Neural progenitor cell (in vitro differentiated cells): ENCODE measurements at regions not wholly inside any gene's neighbourhood (a gene's known extent, or its start where the extent isn't known, plus 50 kb on each side); places are given as distances from the start of the nearest gene placed in this dataset.
A peak's percentile ranks its signal among the peaks of the same experiment; 100 is the strongest.

Source experiments
- DNase-seq: peaks from one replicate; pipeline ENCODE4 v3.0.0-alpha.2; 2016; ENCODE audit warnings: low spot score
- H2AFZ ChIP-seq: fragments of 200-600 bp; sonication (generic); replicated peaks from 2 replicates; pipeline ENCODE4 v1.6.1; 2016; ENCODE audit warnings: antibody characterized with exemption
- H3F3A ChIP-seq: fragments of 200-600 bp; sonication (generic); 2 replicates; pipeline ENCODE4 v1.6.1; 2016; ENCODE audit warnings: antibody characterized with exemption, low read depth
- H3K27ac ChIP-seq: fragments of 200-600 bp; sonication (generic); 2 replicates; pipeline ENCODE4 v1.5.1; 2016; ENCODE audit warnings: mild to moderate bottlenecking
- H3K27me3 ChIP-seq: fragments of 200-600 bp; sonication (generic); 2 replicates; pipeline ENCODE4 v1.6.1; 2016; ENCODE audit warnings: mild to moderate bottlenecking, moderate library complexity
- H3K36me3 ChIP-seq: fragments of 200-600 bp; sonication (generic); 2 replicates; pipeline ENCODE4 v1.5.1; 2016
- H3K4me1 ChIP-seq: fragments of 200-600 bp; sonication (generic); 2 replicates; pipeline ENCODE4 v1.6.1; 2016; ENCODE audit warnings: mixed run types
- H3K4me2 ChIP-seq: fragments of 200-600 bp; sonication (generic); 2 replicates; pipeline ENCODE4 v1.6.1; 2016
- H3K4me3 ChIP-seq: fragments of 200-600 bp; sonication (generic); 2 replicates; pipeline ENCODE4 v1.5.1; 2016
- H3K79me2 ChIP-seq: fragments of 200-600 bp; sonication (generic); 2 replicates; pipeline ENCODE4 v1.6.1; 2016; ENCODE audit warnings: low read depth
- H3K9ac ChIP-seq: fragments of 200-600 bp; sonication (generic); 2 replicates; pipeline ENCODE4 v1.6.1; 2016
- H3K9me3 ChIP-seq: fragments of 200-600 bp; sonication (generic); 2 replicates; pipeline ENCODE4 v1.5.1; 2016; ENCODE audit warnings: low read depth
- H4K20me1 ChIP-seq: fragments of 200-600 bp; sonication (generic); 2 replicates; pipeline ENCODE4 v1.6.1; 2016; ENCODE audit warnings: low read depth
- H3K27ac Mint-ChIP-seq: 3 replicates; pipeline ENCODE4 v1.8.0; 2021; ENCODE audit warnings: mixed read lengths
- H3K27me3 Mint-ChIP-seq: 2 replicates; pipeline ENCODE4 v1.8.0; 2022; ENCODE audit warnings: low read depth, mild to moderate bottlenecking, inconsistent platforms, moderate library complexity, mixed read lengths; ENCODE audit not compliant: insufficient read depth
- H3K36me3 Mint-ChIP-seq: 3 replicates; pipeline ENCODE4 v1.8.0; 2021; ENCODE audit warnings: mixed read lengths
- H3K4me1 Mint-ChIP-seq: 3 replicates; pipeline ENCODE4 v1.8.0; 2021; ENCODE audit warnings: mixed read lengths
- H3K4me3 Mint-ChIP-seq: 3 replicates; pipeline ENCODE4 v1.8.0; 2021; ENCODE audit warnings: mild to moderate bottlenecking, moderate library complexity, mixed read lengths
- H3K9me3 Mint-ChIP-seq: 3 replicates; pipeline ENCODE4 v1.8.0; 2020; ENCODE audit warnings: mixed read lengths
- EZH2 ChIP-seq: fragments of 200-600 bp; sonication (generic); IDR thresholded peaks from 2 replicates; pipeline ENCODE4 v1.6.1; 2017; ENCODE audit warnings: antibody characterized with exemption, mild to moderate bottlenecking, moderate library complexity
- EZH2phosphoT487 ChIP-seq: fragments of 200-600 bp; sonication (generic); IDR thresholded peaks from 2 replicates; pipeline ENCODE4 v1.6.1; 2017; ENCODE audit warnings: antibody characterized with exemption
- TF ChIP-seq, protein P1 (sequence below): fragments of 200-600 bp; sonication (generic); IDR thresholded peaks from 2 replicates; pipeline ENCODE4 v1.5.1; 2017; ENCODE audit warnings: antibody characterized with exemption, mild to moderate bottlenecking

DNA sequence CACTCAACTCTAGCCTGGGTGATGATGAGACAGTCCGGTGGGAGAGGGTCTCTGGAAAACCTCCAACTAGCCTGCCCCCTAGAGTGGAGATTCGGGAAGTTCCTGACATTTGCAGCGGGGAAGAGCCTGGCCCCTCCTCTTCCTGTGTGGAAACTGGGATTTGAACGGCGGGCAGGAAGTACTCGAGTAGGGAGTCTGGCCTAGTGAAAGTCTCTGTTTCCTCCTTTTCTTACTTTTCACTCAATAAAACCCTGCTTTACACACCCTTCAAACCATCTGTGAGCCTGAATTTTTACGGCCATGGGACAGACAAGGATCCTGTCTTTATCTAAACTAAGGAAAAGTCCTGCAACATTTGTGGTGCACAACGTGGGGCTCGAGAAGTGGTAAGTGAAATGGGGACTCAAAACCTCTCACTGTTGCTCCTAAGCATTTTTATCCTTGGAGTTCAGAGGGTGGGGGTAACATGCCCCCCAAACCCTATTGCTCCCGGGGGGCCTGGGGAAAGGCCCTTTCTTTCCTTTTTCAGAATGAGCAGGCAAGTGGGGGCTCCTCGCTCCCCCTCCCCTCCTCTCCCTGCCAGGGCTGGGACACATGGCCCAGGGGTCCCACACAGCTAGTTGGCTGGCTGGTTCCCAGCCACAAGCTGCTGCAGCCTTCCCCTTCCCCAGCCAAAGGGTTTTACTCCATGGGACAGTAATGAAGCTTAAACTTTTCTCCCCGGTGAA lies 224.7 kb upstream of the GBE1 start:
- Histone ChIP-seq H3K4me3 (no peak overlapping the region), H4K20me1 (no peaks in the 10 kb centered on the region), H2AFZ (no peak overlapping the region), H3K36me3 (no peaks in the 10 kb centered on the region), H3F3A (no peaks in the 10 kb centered on the region), H3K9me3 (no peaks in the 10 kb centered on the region), H3K27me3 (no peaks in the 10 kb centered on the region), H3K9ac (no peak overlapping the region), H3K4me1 (no peaks in the 10 kb centered on the region), H3K4me2 (no peak overlapping the region), H3K27ac (no peak overlapping the region), H3K79me2 (no peaks in the 10 kb centered on the region)
- Mint-ChIP-seq H3K9me3 (peaks cover 4% of the 10 kb centered on the region), H3K27me3 (no peaks in the 10 kb centered on the region), H3K4me3 (no peak overlapping the region), H3K4me1 (peaks cover 3% of the 10 kb centered on the region), H3K36me3 (no peaks in the 10 kb centered on the region), H3K27ac (no peak overlapping the region)
- no peak for TF ChIP-seq EZH2phosphoT487
- TF ChIP-seq, protein P1, sequence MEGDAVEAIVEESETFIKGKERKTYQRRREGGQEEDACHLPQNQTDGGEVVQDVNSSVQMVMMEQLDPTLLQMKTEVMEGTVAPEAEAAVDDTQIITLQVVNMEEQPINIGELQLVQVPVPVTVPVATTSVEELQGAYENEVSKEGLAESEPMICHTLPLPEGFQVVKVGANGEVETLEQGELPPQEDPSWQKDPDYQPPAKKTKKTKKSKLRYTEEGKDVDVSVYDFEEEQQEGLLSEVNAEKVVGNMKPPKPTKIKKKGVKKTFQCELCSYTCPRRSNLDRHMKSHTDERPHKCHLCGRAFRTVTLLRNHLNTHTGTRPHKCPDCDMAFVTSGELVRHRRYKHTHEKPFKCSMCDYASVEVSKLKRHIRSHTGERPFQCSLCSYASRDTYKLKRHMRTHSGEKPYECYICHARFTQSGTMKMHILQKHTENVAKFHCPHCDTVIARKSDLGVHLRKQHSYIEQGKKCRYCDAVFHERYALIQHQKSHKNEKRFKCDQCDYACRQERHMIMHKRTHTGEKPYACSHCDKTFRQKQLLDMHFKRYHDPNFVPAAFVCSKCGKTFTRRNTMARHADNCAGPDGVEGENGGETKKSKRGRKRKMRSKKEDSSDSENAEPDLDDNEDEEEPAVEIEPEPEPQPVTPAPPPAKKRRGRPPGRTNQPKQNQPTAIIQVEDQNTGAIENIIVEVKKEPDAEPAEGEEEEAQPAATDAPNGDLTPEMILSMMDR, result no peak
- DNase-seq, result no peak

DNA sequence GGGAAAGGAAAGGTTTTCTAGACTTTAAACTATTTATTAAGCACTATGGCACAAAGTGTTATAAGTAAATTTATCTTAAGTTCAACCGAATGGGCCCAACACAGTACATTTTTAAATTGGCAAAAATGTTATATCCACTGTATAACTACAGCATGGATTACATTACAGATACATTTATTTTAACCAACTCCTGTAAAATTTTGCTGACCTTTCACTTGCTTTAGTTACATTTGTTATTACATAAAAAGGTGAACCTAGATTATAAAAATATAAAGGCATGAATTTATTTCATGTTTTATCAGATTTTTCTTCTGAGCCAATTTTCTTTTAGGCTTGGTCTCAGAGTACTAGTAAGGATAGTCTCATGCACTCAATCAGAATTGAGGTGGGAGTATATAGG lies 221.9 kb upstream of the GBE1 start:
- H3K4me3 ChIP-seq, result no peak overlapping the region
- H3K36me3 ChIP-seq, result no peaks in the 10 kb centered on the region
- H3K4me1 ChIP-seq, result no peaks in the 10 kb centered on the region
- H3K4me3 Mint-ChIP-seq, result no peak overlapping the region
- TF ChIP-seq, protein P1, result no peak
- TF ChIP-seq EZH2, result no peak
- no peak for TF ChIP-seq EZH2phosphoT487
- H3K9ac ChIP-seq, result no peak overlapping the region
- H3K79me2 ChIP-seq, result no peaks in the 10 kb centered on the region
- no peak overlapping the region for H2AFZ ChIP-seq
- H3K4me1 Mint-ChIP-seq, result peaks cover 7% of the 10 kb centered on the region
- no peaks in the 10 kb centered on the region for H3K36me3 Mint-ChIP-seq
- H4K20me1 ChIP-seq, result no peaks in the 10 kb centered on the region
- H3K27ac ChIP-seq, result no peak overlapping the region
- H3K4me2 ChIP-seq, result no peak overlapping the region
- H3K9me3 ChIP-seq, result no peaks in the 10 kb centered on the region
- peaks cover 4% of the 10 kb centered on the region for H3K9me3 Mint-ChIP-seq
- H3F3A ChIP-seq, result no peaks in the 10 kb centered on the region
- no peak overlapping the region for H3K27ac Mint-ChIP-seq
- no peaks in the 10 kb centered on the region for H3K27me3 Mint-ChIP-seq
- no peak for DNase-seq
- H3K27me3 ChIP-seq, result no peaks in the 10 kb centered on the region

DNA sequence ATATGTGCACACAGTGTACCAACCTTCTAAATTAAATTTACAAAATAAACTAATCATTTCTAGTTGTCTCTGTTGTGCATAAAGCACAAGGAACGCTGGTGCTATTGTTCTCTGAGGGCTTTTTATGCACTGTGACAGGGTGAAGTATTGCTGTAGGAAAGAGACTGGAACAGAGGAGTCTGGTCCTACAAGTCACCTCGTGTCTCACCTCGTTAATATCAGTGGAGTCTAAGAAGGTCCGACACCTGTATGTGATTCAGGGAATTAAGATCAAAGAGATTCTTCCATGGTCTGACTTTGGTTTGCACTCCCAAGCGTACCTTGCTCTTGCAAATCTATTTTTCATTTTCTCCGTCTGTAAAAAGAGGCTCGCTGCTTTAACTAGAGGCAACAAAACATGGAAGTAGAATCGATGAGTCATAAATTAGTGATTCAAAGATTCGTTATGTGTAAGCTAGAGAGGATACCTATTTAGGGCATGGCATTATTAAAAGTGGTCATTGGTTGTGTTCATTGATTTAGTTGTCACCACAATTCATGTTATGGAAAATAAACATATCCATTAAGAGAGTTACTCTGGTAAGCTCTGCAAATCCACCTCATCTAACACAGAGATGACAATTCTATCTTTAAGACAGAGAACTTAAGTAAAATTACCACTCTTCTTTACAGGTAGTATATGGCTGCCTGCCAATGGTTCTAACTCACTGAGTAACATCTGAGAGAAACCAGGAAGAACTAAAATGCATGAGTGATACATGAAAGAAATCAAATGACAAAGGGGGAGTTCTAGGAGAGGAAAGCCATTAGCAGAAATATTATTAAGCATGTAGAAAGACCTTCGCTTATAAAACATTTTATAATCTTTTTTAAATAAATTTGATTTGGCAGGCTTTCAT lies 219.4 kb upstream of the GBE1 start:
- Mint-ChIP-seq H3K4me1 (peaks cover 11% of the 10 kb centered on the region), H3K36me3 (no peaks in the 10 kb centered on the region), H3K9me3 (peaks cover 3% of the 10 kb centered on the region), H3K4me3 (no peak overlapping the region), H3K27me3 (no peaks in the 10 kb centered on the region), H3K27ac (peak overlapping the region; percentile 17)
- no peaks in the 10 kb centered on the region for H3K36me3 ChIP-seq
- no peaks in the 10 kb centered on the region for H3K9me3 ChIP-seq
- peaks cover 4% of the 10 kb centered on the region for H3K4me1 ChIP-seq
- no peaks in the 10 kb centered on the region for H3K27me3 ChIP-seq
- H3F3A ChIP-seq, result peaks cover 11% of the 10 kb centered on the region
- no peak for TF ChIP-seq EZH2phosphoT487
- TF ChIP-seq EZH2, result no peak
- TF ChIP-seq, protein P1, result no peak
- no peak overlapping the region for H3K27ac ChIP-seq
- no peak overlapping the region for H3K4me2 ChIP-seq
- no peak overlapping the region for H2AFZ ChIP-seq
- H4K20me1 ChIP-seq, result no peaks in the 10 kb centered on the region
- no peak for DNase-seq
- no peak overlapping the region for H3K9ac ChIP-seq
- no peaks in the 10 kb centered on the region for H3K79me2 ChIP-seq
- no peak overlapping the region for H3K4me3 ChIP-seq
